CD14-positive monocyte (primary cell): ENCODE measurements at regions not wholly inside any gene's neighbourhood (a gene's known extent, or its start where the extent isn't known, plus 50 kb on each side); places are given as distances from the start of the nearest gene placed in this dataset.

Experiments
- DNase-seq, 3 donors: peaks; one replicate each; pipeline ENCODE4 v3.0.0-alpha.2; 2011 to 2022
- H2AFZ ChIP-seq: 2 replicates; pipeline ENCODE4 v1.6.0; 2012; ENCODE audit warnings: mild to moderate bottlenecking, low read depth, low read length, inconsistent platforms; ENCODE audit not compliant: insufficient read depth, poor library complexity, severe bottlenecking
- H3K27ac ChIP-seq, 2 donors: 1 replicate in 1 of 2; 2 replicates in 1 of 2; pipeline ENCODE4 v1.5.1; 2012 to 2013; ENCODE audit warnings: low read length in 2 of 2, control low read depth in 1 of 2, inconsistent platforms in 1 of 2, low read depth in 1 of 2, mild to moderate bottlenecking in 1 of 2
- H3K27me3 ChIP-seq, 2 donors: one replicate each; pipeline versions ENCODE4 v1.6.0 to v1.6.1; 2011 to 2013; ENCODE audit warnings: low read length in 2 of 2; ENCODE audit not compliant: control insufficient read depth in 2 of 2, insufficient read depth in 2 of 2
- H3K36me3 ChIP-seq, 2 donors: replicated peaks in 1 of 2; 1 replicate in 1 of 2; 2 replicates in 1 of 2; pipeline versions ENCODE4 v1.5.1 to v1.6.1; 2012 to 2013; ENCODE audit warnings: low read length in 2 of 2, control low read depth in 1 of 2, inconsistent platforms in 1 of 2, mild to moderate bottlenecking in 1 of 2; ENCODE audit not compliant: insufficient read depth in 2 of 2, control insufficient read depth in 1 of 2
- H3K4me1 ChIP-seq, 2 donors: 1 replicate in 1 of 2; 2 replicates in 1 of 2; pipeline versions ENCODE4 v1.5.1 to v1.6.1; 2012 to 2013; ENCODE audit warnings: low read length in 2 of 2, control low read depth in 1 of 2, inconsistent platforms in 1 of 2, mild to moderate bottlenecking in 1 of 2, moderate library complexity in 1 of 2; ENCODE audit not compliant: insufficient read depth in 2 of 2, control insufficient read depth in 1 of 2
- H3K4me2 ChIP-seq: replicated peaks from 2 replicates; pipeline ENCODE3; 2012; ENCODE audit warnings: low read length, moderate library complexity, mild to moderate bottlenecking; ENCODE audit not compliant: poor library complexity, severe bottlenecking; ENCODE audit errors: extremely low read depth
- H3K4me3 ChIP-seq, 3 experiments: fragments of 200-600 bp in 1 of 3; sonication (generic) in 1 of 3; replicated peaks in 1 of 3; 1 replicate in 2 of 3; 2 replicates in 1 of 3; pipeline ENCODE4 v1.5.1; 2011 to 2013; ENCODE audit warnings: low read length in 3 of 3, mild to moderate bottlenecking in 3 of 3, control low read depth in 2 of 3, low read depth in 2 of 3, inconsistent platforms in 1 of 3, moderate library complexity in 1 of 3
- H3K79me2 ChIP-seq: 2 replicates; pipeline ENCODE4 v1.6.0; 2012; ENCODE audit warnings: mild to moderate bottlenecking, control low read depth, inconsistent platforms, low read length, moderate library complexity; ENCODE audit not compliant: insufficient read depth
- H3K9ac ChIP-seq: 2 replicates; pipeline ENCODE4 v1.6.0; 2017; ENCODE audit warnings: low read length, mild to moderate bottlenecking; ENCODE audit not compliant: insufficient read depth, poor library complexity, severe bottlenecking
- H3K9me3 ChIP-seq, 2 donors: replicated peaks in 1 of 2; 1 replicate in 1 of 2; 2 replicates in 1 of 2; pipeline versions ENCODE4 v1.5.1 to v1.6.1; 2012 to 2013; ENCODE audit warnings: low read length in 2 of 2, control low read depth in 1 of 2; ENCODE audit not compliant: control insufficient read depth in 1 of 2, insufficient read depth in 1 of 2
- H4K20me1 ChIP-seq: 2 replicates; pipeline ENCODE4 v1.6.0; 2012; ENCODE audit warnings: mild to moderate bottlenecking, low read length, control low read depth, moderate library complexity; ENCODE audit not compliant: insufficient read depth
- H3K27ac Mint-ChIP-seq, 7 donors: one replicate each; pipeline ENCODE4 v1.8.0; 2020; ENCODE audit warnings: mild to moderate bottlenecking in 7 of 7, mixed read lengths in 7 of 7, moderate library complexity in 6 of 7, inconsistent platforms in 2 of 7
- H3K27me3 Mint-ChIP-seq, 3 donors: one replicate each; pipeline ENCODE4 v1.8.0; 2021 to 2022; ENCODE audit warnings: low read depth in 3 of 3, mild to moderate bottlenecking in 3 of 3, mixed read lengths in 3 of 3, moderate library complexity in 3 of 3, inconsistent platforms in 1 of 3
- H3K36me3 Mint-ChIP-seq, 2 donors: one replicate each; pipeline ENCODE4 v1.8.0; 2020; ENCODE audit warnings: mixed read lengths in 2 of 2, inconsistent platforms in 1 of 2, mild to moderate bottlenecking in 1 of 2
- H3K4me1 Mint-ChIP-seq: one replicate; pipeline ENCODE4 v1.8.0; 2020; ENCODE audit warnings: mild to moderate bottlenecking, mixed read lengths
- H3K4me3 Mint-ChIP-seq, 2 donors: one replicate each; pipeline ENCODE4 v1.8.0; 2020; ENCODE audit warnings: mild to moderate bottlenecking in 2 of 2, mixed read lengths in 2 of 2, moderate library complexity in 1 of 2
- H3K9me3 Mint-ChIP-seq, 7 donors: one replicate each; pipeline ENCODE4 v1.8.0; 2020 to 2022; ENCODE audit warnings: mixed read lengths in 7 of 7, mild to moderate bottlenecking in 6 of 7, moderate library complexity in 6 of 7, inconsistent platforms in 2 of 7
- WGBS: methylation state at CpG from one replicate; pipeline ENCODE4 v1.1.5; 2013; ENCODE audit warnings: missing lambda C conversion rate; ENCODE audit not compliant: insufficient coverage; 5-methylcytosine and 5-hydroxymethylcytosine counted together
- intact Hi-C, 2 donors: fragments of 100-400 bp; cut with micrococcal nuclease; formaldehyde crosslinking; loops; one replicate each; pipeline versions ENCODE4 v1.15.0 to v1.15.1; 2023
- TF ChIP-seq, protein P1 (sequence below): fragments of 200-600 bp; IDR thresholded peaks from one replicate; pipeline ENCODE4 v1.8.0; 2022; ENCODE audit warnings: antibody characterized with exemption, mild to moderate bottlenecking

DNA sequence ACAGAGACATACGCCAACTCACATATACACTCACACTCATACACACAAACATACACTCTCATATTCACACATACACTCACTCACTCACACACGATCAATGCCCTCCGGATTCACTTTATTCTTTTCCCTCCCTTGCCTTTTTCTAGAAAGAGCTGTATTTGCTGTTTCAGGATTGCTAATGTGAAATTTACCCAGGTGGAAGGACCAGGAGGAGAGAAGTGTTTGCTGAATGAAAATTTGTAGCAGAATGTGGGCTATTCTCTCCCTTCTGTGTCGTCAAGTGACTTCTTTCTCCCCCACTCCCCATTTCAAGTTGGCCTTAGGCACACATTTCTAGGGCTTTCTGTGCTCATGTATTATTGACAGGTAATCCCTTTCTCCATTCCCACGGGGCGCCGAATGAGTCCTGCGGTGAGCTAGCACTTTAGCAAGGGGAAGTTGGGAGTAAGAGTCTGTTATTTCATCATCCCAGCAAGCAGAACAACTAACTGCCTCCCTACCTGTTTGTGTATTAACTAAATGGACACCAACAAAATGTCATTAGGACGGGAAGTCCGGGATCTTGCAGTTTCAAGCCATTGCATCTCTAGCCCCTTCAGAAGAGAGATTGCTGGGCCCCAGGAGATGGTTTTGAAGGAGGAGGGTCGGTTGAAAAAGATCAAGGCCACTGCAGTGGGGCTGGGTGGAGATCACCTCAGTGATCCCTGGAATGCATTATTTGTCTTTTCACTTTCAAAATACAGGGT, 97.1 kb upstream of the TAF11L2 start:
- Histone ChIP-seq H3K9ac (no peak overlapping the region), H3K4me3 (peak overlapping the region in 1 of 3 experiments; percentile 1), H3K79me2 (no peaks in the 10 kb centered on the region), H2AFZ (no peak overlapping the region), H3K36me3 (no peaks in the 10 kb centered on the region), H3K9me3 (peaks cover 0 to 4% of the 10 kb centered on the region in 2 donors), H3K4me1 (peaks cover 42 to 45% of the 10 kb centered on the region in 2 donors), H3K4me2 (peak overlapping the region; percentile 3), H3K27me3 (no peaks in the 10 kb centered on the region), H3K27ac (no peak overlapping the region), H4K20me1 (no peaks in the 10 kb centered on the region)
- H3K4me1 Mint-ChIP-seq: peaks cover 46% of the 10 kb centered on the region
- H3K36me3 Mint-ChIP-seq: no peaks in the 10 kb centered on the region
- peak overlapping the region in 1 of 2 donors; percentile 54 for H3K4me3 Mint-ChIP-seq
- H3K27ac Mint-ChIP-seq: peak overlapping the region in 6 of 7 donors; percentile 4 to 70 (median 52)
- peaks cover 3 to 7% (median 4%) of the 10 kb centered on the region in 7 donors for H3K9me3 Mint-ChIP-seq
- DNase-seq: peak; percentile 30 to 78 (median 68)
- 37% methylated on average over 3 of the region's 11 CpGs for WGBS
- intact Hi-C loops: no loop called here
- H3K27me3 Mint-ChIP-seq: peaks cover 0 to 2% (median 0%) of the 10 kb centered on the region in 3 donors
- TF ChIP-seq, protein P1, sequence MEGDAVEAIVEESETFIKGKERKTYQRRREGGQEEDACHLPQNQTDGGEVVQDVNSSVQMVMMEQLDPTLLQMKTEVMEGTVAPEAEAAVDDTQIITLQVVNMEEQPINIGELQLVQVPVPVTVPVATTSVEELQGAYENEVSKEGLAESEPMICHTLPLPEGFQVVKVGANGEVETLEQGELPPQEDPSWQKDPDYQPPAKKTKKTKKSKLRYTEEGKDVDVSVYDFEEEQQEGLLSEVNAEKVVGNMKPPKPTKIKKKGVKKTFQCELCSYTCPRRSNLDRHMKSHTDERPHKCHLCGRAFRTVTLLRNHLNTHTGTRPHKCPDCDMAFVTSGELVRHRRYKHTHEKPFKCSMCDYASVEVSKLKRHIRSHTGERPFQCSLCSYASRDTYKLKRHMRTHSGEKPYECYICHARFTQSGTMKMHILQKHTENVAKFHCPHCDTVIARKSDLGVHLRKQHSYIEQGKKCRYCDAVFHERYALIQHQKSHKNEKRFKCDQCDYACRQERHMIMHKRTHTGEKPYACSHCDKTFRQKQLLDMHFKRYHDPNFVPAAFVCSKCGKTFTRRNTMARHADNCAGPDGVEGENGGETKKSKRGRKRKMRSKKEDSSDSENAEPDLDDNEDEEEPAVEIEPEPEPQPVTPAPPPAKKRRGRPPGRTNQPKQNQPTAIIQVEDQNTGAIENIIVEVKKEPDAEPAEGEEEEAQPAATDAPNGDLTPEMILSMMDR: no peak

DNA sequence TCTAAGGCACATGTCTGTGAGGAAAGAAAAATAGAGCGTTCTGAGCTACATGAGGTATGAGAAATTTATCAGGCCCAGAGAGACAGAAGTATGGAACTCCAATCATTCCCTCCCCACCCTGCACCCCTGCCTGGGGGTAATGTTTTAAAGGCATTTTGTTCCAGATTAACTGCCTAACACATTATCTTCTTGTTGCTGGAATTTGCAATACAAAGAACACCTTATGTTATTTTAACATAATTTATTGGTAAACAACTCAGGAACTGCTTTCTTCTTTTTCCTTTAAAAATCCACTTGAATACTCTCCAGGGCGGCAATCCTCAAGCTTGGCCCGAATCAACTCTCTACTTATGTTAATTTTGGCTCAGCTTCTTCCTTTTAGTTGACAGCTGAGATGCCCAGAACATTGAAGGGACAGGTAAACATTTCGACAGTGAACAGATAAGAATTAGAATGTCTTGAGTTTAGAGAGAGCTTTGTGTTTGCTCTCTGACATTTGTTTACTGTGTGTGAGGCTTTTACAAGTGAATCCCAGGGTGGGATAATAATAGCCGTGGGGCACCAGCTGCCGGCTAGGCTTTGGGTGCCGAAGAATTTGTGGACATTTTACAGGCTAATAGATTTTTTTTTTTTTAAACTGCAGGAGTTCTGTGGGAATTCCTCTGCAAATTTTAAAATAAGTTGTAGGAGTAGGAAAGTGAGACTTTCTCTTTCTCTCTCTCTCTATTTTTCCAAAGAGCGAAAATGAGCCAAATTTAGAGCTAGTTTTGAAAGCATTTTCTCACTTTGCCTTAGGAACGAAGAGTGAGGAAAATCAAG, 96.4 kb upstream of the TAF11L2 start:
- 78% methylated on average over 5 of the region's 9 CpGs for WGBS
- Histone ChIP-seq H3K79me2 (no peaks in the 10 kb centered on the region), H3K4me2 (peak overlapping the region; percentile 3), H3K27me3 (no peaks in the 10 kb centered on the region), H3K9me3 (peaks cover 0 to 4% of the 10 kb centered on the region in 2 donors), H3K4me3 (peak overlapping the region in 1 of 3 experiments; percentile 1), H3K4me1 (peaks cover 42 to 45% of the 10 kb centered on the region in 2 donors), H3K27ac (no peak overlapping the region), H4K20me1 (no peaks in the 10 kb centered on the region), H3K36me3 (no peaks in the 10 kb centered on the region), H2AFZ (peak overlapping the region; percentile 52), H3K9ac (no peak overlapping the region)
- Mint-ChIP-seq H3K9me3 (peaks cover 3 to 4% (median 4%) of the 10 kb centered on the region in 7 donors), H3K4me3 (peak overlapping the region in 1 of 2 donors; percentile 54), H3K4me1 (peaks cover 46% of the 10 kb centered on the region), H3K27ac (peak overlapping the region in 3 of 7 donors; percentile 15 to 68 (median 41)), H3K27me3 (peaks cover 0 to 2% (median 0%) of the 10 kb centered on the region in 3 donors), H3K36me3 (no peaks in the 10 kb centered on the region)
- intact Hi-C loops: no loop called here
- TF ChIP-seq, protein P1: no peak
- no peak for DNase-seq
